ENCODE measurements at regions not wholly inside any gene's neighbourhood (a gene's known extent, or its start where the extent isn't known, plus 50 kb on each side); places are given as distances from the start of the nearest gene placed in this dataset.

GRCh38 chr15:29560896-29561295 lies 261.4 kb downstream of the TJP1 start:
- TF ChIP-seq GABPA (IDR thresholded peaks at IDR 0.05 in 1 of 2, conservative IDR thresholded peaks at IDR 0.05 in 1 of 2) (no peak), CTCF (IDR thresholded peaks at IDR 0.05; ENCODE audit: low read depth, low read length, missing input control) (no peak), FOXA1 (IDR thresholded peaks at IDR 0.05) (no peak), SP1 (IDR thresholded peaks at IDR 0.05) (no peak), EGR1 (IDR thresholded peaks at IDR 0.05; ENCODE audit: low read depth in 2 of 2) (no peak), TAF1 (conservative IDR thresholded peaks at IDR 0.05) (no peak), RAD21 (IDR thresholded peaks at IDR 0.05) (no peak), RXRA (IDR thresholded peaks at IDR 0.05) (no peak), MAX (IDR thresholded peaks at IDR 0.05) (no peak), HNF4A (conservative IDR thresholded peaks at IDR 0.05) (no peak), ATF3 (IDR thresholded peaks at IDR 0.05) (no peak)

All from liver (tissue), 3 donors.